Neural progenitor cell (in vitro differentiated cells): ENCODE measurements at regions not wholly inside any gene's neighbourhood (a gene's known extent, or its start where the extent isn't known, plus 50 kb on each side); places are given as distances from the start of the nearest gene placed in this dataset.

Source experiments
- DNase-seq: peaks from one replicate; pipeline ENCODE4 v3.0.0-alpha.2; 2016; ENCODE audit warnings: low spot score
- H2AFZ ChIP-seq: fragments of 200-600 bp; sonication (generic); replicated peaks from 2 replicates; pipeline ENCODE4 v1.6.1; 2016; ENCODE audit warnings: antibody characterized with exemption
- H3F3A ChIP-seq: fragments of 200-600 bp; sonication (generic); 2 replicates; pipeline ENCODE4 v1.6.1; 2016; ENCODE audit warnings: antibody characterized with exemption, low read depth
- H3K27ac ChIP-seq: fragments of 200-600 bp; sonication (generic); 2 replicates; pipeline ENCODE4 v1.5.1; 2016; ENCODE audit warnings: mild to moderate bottlenecking
- H3K27me3 ChIP-seq: fragments of 200-600 bp; sonication (generic); 2 replicates; pipeline ENCODE4 v1.6.1; 2016; ENCODE audit warnings: mild to moderate bottlenecking, moderate library complexity
- H3K36me3 ChIP-seq: fragments of 200-600 bp; sonication (generic); 2 replicates; pipeline ENCODE4 v1.5.1; 2016
- H3K4me1 ChIP-seq: fragments of 200-600 bp; sonication (generic); 2 replicates; pipeline ENCODE4 v1.6.1; 2016; ENCODE audit warnings: mixed run types
- H3K4me2 ChIP-seq: fragments of 200-600 bp; sonication (generic); 2 replicates; pipeline ENCODE4 v1.6.1; 2016
- H3K4me3 ChIP-seq: fragments of 200-600 bp; sonication (generic); 2 replicates; pipeline ENCODE4 v1.5.1; 2016
- H3K79me2 ChIP-seq: fragments of 200-600 bp; sonication (generic); 2 replicates; pipeline ENCODE4 v1.6.1; 2016; ENCODE audit warnings: low read depth
- H3K9ac ChIP-seq: fragments of 200-600 bp; sonication (generic); 2 replicates; pipeline ENCODE4 v1.6.1; 2016
- H3K9me3 ChIP-seq: fragments of 200-600 bp; sonication (generic); 2 replicates; pipeline ENCODE4 v1.5.1; 2016; ENCODE audit warnings: low read depth
- H4K20me1 ChIP-seq: fragments of 200-600 bp; sonication (generic); 2 replicates; pipeline ENCODE4 v1.6.1; 2016; ENCODE audit warnings: low read depth
- H3K27ac Mint-ChIP-seq: 3 replicates; pipeline ENCODE4 v1.8.0; 2021; ENCODE audit warnings: mixed read lengths
- H3K27me3 Mint-ChIP-seq: 2 replicates; pipeline ENCODE4 v1.8.0; 2022; ENCODE audit warnings: low read depth, mild to moderate bottlenecking, inconsistent platforms, moderate library complexity, mixed read lengths; ENCODE audit not compliant: insufficient read depth
- H3K36me3 Mint-ChIP-seq: 3 replicates; pipeline ENCODE4 v1.8.0; 2021; ENCODE audit warnings: mixed read lengths
- H3K4me1 Mint-ChIP-seq: 3 replicates; pipeline ENCODE4 v1.8.0; 2021; ENCODE audit warnings: mixed read lengths
- H3K4me3 Mint-ChIP-seq: 3 replicates; pipeline ENCODE4 v1.8.0; 2021; ENCODE audit warnings: mild to moderate bottlenecking, moderate library complexity, mixed read lengths
- H3K9me3 Mint-ChIP-seq: 3 replicates; pipeline ENCODE4 v1.8.0; 2020; ENCODE audit warnings: mixed read lengths
- CTCF ChIP-seq: fragments of 200-600 bp; sonication (generic); IDR thresholded peaks from 2 replicates; pipeline ENCODE4 v1.5.1; 2017; ENCODE audit warnings: antibody characterized with exemption, mild to moderate bottlenecking
- EZH2 ChIP-seq: fragments of 200-600 bp; sonication (generic); IDR thresholded peaks from 2 replicates; pipeline ENCODE4 v1.6.1; 2017; ENCODE audit warnings: antibody characterized with exemption, mild to moderate bottlenecking, moderate library complexity
- EZH2phosphoT487 ChIP-seq: fragments of 200-600 bp; sonication (generic); IDR thresholded peaks from 2 replicates; pipeline ENCODE4 v1.6.1; 2017; ENCODE audit warnings: antibody characterized with exemption

GRCh38 chr14:100472491-100472890 is 114.7 kb downstream of the BEGAIN start:
- Mint-ChIP-seq H3K27me3 (peaks cover 2% of the 10 kb centered on the region), H3K4me3 (no peak overlapping the region), H3K4me1 (peaks cover 17% of the 10 kb centered on the region), H3K27ac (no peak overlapping the region), H3K36me3 (peaks cover 4% of the 10 kb centered on the region), H3K9me3 (no peaks in the 10 kb centered on the region)
- Histone ChIP-seq H3K36me3 (no peaks in the 10 kb centered on the region), H3K79me2 (no peaks in the 10 kb centered on the region), H3K4me1 (peaks cover 6% of the 10 kb centered on the region), H4K20me1 (peaks cover 20% of the 10 kb centered on the region), H3K27me3 (peaks cover 61% of the 10 kb centered on the region), H3K4me2 (no peak overlapping the region), H3F3A (no peaks in the 10 kb centered on the region), H3K9ac (no peak overlapping the region), H3K9me3 (no peaks in the 10 kb centered on the region), H3K4me3 (no peak overlapping the region), H3K27ac (no peak overlapping the region), H2AFZ (no peak overlapping the region)
- DNase-seq: no peak
- TF ChIP-seq CTCF (no peak), EZH2phosphoT487 (no peak), EZH2 (no peak)

- Mint-ChIP-seq H3K4me3 (no peak overlapping the region), H3K27me3 (peaks cover 2% of the 10 kb centered on the region), H3K27ac (no peak overlapping the region), H3K9me3 (no peaks in the 10 kb centered on the region), H3K4me1 (peaks cover 17% of the 10 kb centered on the region), H3K36me3 (peaks cover 4% of the 10 kb centered on the region)
- H4K20me1 ChIP-seq: peaks cover 18% of the 10 kb centered on the region
- no peaks in the 10 kb centered on the region for H3K79me2 ChIP-seq
- H3K9ac ChIP-seq: no peak overlapping the region
- no peaks in the 10 kb centered on the region for H3K36me3 ChIP-seq
- no peaks in the 10 kb centered on the region for H3F3A ChIP-seq
- no peak overlapping the region for H3K4me3 ChIP-seq
- H3K4me2 ChIP-seq: no peak overlapping the region
- no peak overlapping the region for H3K27ac ChIP-seq
- no peaks in the 10 kb centered on the region for H3K9me3 ChIP-seq
- H2AFZ ChIP-seq: no peak overlapping the region
- H3K27me3 ChIP-seq: peaks cover 55% of the 10 kb centered on the region
- no peak for DNase-seq
- TF ChIP-seq CTCF: no peak
- TF ChIP-seq EZH2: no peak
- no peak for TF ChIP-seq EZH2phosphoT487
- H3K4me1 ChIP-seq: peaks cover 6% of the 10 kb centered on the region
Observed at GRCh38 chr14:100473249-100473648, 114.0 kb downstream of the BEGAIN start.

GRCh38 chr14:100474196-100474595 is 113.0 kb downstream of the BEGAIN start:
- Mint-ChIP-seq H3K27me3 (peaks cover 2% of the 10 kb centered on the region), H3K9me3 (no peaks in the 10 kb centered on the region), H3K36me3 (peaks cover 4% of the 10 kb centered on the region), H3K27ac (no peak overlapping the region), H3K4me3 (no peak overlapping the region), H3K4me1 (peaks cover 17% of the 10 kb centered on the region)
- Histone ChIP-seq H3K36me3 (no peaks in the 10 kb centered on the region), H3K4me2 (no peak overlapping the region), H3K9ac (no peak overlapping the region), H3K4me3 (no peak overlapping the region), H4K20me1 (peaks cover 15% of the 10 kb centered on the region), H3F3A (no peaks in the 10 kb centered on the region), H3K9me3 (no peaks in the 10 kb centered on the region), H3K27ac (no peak overlapping the region), H2AFZ (no peak overlapping the region), H3K4me1 (peaks cover 6% of the 10 kb centered on the region), H3K79me2 (no peaks in the 10 kb centered on the region), H3K27me3 (peaks cover 45% of the 10 kb centered on the region)
- no peak for DNase-seq
- no peak for TF ChIP-seq EZH2
- TF ChIP-seq EZH2phosphoT487: no peak
- no peak for TF ChIP-seq CTCF
